SK-N-SH (cell line): ENCODE measurements at regions not wholly inside any gene's neighbourhood (a gene's known extent, or its start where the extent isn't known, plus 50 kb on each side); places are given as distances from the start of the nearest gene placed in this dataset.

Experiments used
- CTCF ChIA-PET: fragments of 300-600, 350-600 bp; formaldehyde crosslinking; extraction: SDS; loops from one replicate; lab custom pipeline; 2021; lab: Yijun Ruan, JAX
- POLR2A ChIA-PET: fragments of 350-600 bp; sonication (Branson Sonifier 250); formaldehyde crosslinking; extraction: SDS; loops from one replicate; lab custom pipeline; 2020; ENCODE audit warnings: antibody characterized with exemption, inconsistent platforms; lab: Yijun Ruan, JAX
- DNase-seq: peaks from one replicate; pipeline ENCODE4 v3.0.0; 2012
- H2AFZ ChIP-seq: fragments of 200-600 bp; sonication (generic); 2 replicates; pipeline ENCODE4 v1.8.1; 2016; ENCODE audit warnings: antibody characterized with exemption, mild to moderate bottlenecking, low read depth
- H3F3A ChIP-seq: fragments of 200-600 bp; sonication (generic); replicated peaks from 2 replicates; pipeline ENCODE3; 2016; ENCODE audit warnings: antibody characterized with exemption, mild to moderate bottlenecking; ENCODE audit not compliant: insufficient read depth
- H3K27ac ChIP-seq, 2 experiments: fragments of 200-500 bp in 1 of 2; fragments of 200-600 bp in 1 of 2; sonication (Bioruptor generic) in 1 of 2; sonication (generic), shearing (Covaris generic) in 1 of 2; 2 replicates each; pipeline versions ENCODE4 v1.5.1 to v1.6.1; 2014 to 2016; ENCODE audit warnings: low read depth in 2 of 2, inconsistent platforms in 1 of 2, low read length in 1 of 2, mild to moderate bottlenecking in 1 of 2, mixed read lengths in 1 of 2
- H3K27me3 ChIP-seq: fragments of 200-600 bp; sonication (generic), shearing (Covaris generic); 2 replicates; pipeline ENCODE4 v1.6.1; 2016; ENCODE audit warnings: mixed run types; ENCODE audit not compliant: insufficient read depth
- H3K36me3 ChIP-seq, 2 experiments: fragments of 200-500 bp in 1 of 2; fragments of 200-600 bp in 1 of 2; sonication (Bioruptor generic) in 1 of 2; sonication (generic) in 1 of 2; replicated peaks in 1 of 2; 2 replicates each; pipeline versions ENCODE3 to v1.5.1; 2014 to 2016; ENCODE audit warnings: low read length in 1 of 2, mild to moderate bottlenecking in 1 of 2; ENCODE audit not compliant: insufficient read depth in 2 of 2, control insufficient read depth in 1 of 2
- H3K4me1 ChIP-seq, 2 experiments: fragments of 200-500 bp in 1 of 2; fragments of 200-600 bp in 1 of 2; sonication (Bioruptor generic) in 1 of 2; sonication (generic), shearing (Covaris generic) in 1 of 2; 2 replicates each; pipeline versions ENCODE4 v1.5.1 to v1.6.1; 2014 to 2016; ENCODE audit warnings: low read depth in 1 of 2, low read length in 1 of 2, mixed run types in 1 of 2; ENCODE audit not compliant: insufficient read depth in 2 of 2, control insufficient read depth in 1 of 2
- H3K4me2 ChIP-seq: fragments of 200-600 bp; sonication (generic), shearing (Covaris generic); 2 replicates; pipeline ENCODE4 v1.6.1; 2017; ENCODE audit warnings: mixed run types
- H3K4me3 ChIP-seq, 2 experiments: fragments of 200-500 bp in 1 of 2; fragments of 200-600 bp in 1 of 2; sonication (Bioruptor generic) in 1 of 2; sonication (generic), shearing (Covaris generic) in 1 of 2; 2 replicates each; pipeline versions ENCODE4 v1.5.1 to v1.8.1; 2014 to 2016; ENCODE audit warnings: low read depth in 2 of 2, inconsistent platforms in 1 of 2, low read length in 1 of 2, mild to moderate bottlenecking in 1 of 2, mixed read lengths in 1 of 2, moderate library complexity in 1 of 2
- H3K79me2 ChIP-seq: fragments of 200-600 bp; sonication (generic); 2 replicates; pipeline ENCODE4 v1.8.1; 2017; ENCODE audit warnings: mild to moderate bottlenecking; ENCODE audit not compliant: insufficient read depth
- H3K9ac ChIP-seq: fragments of 200-600 bp; sonication (generic); 2 replicates; pipeline ENCODE4 v1.6.1; 2017; ENCODE audit warnings: mixed run types
- H3K9me2 ChIP-seq: fragments of 200-600 bp; sonication (generic); 2 replicates; pipeline ENCODE4 v1.6.1; 2017; ENCODE audit warnings: mixed run types
- H3K9me3 ChIP-seq: fragments of 200-600 bp; sonication (generic); 2 replicates; pipeline ENCODE4 v1.6.1; 2017; ENCODE audit warnings: mixed run types, mild to moderate bottlenecking, moderate library complexity
- H4K20me1 ChIP-seq: fragments of 200-600 bp; sonication (generic); 2 replicates; pipeline ENCODE4 v1.6.1; 2017; ENCODE audit warnings: mild to moderate bottlenecking, mixed run types; ENCODE audit not compliant: insufficient read depth
- CTCF ChIP-seq: fragments of 200-600 bp; sonication (generic); IDR thresholded peaks from 2 replicates; pipeline ENCODE4 v1.6.1; 2017; ENCODE audit warnings: antibody characterized with exemption, mild to moderate bottlenecking, moderate library complexity
- ELF1 ChIP-seq: IDR thresholded peaks from 2 replicates; pipeline ENCODE4 v1.4.0; 2012
- EZH2phosphoT487 ChIP-seq: fragments of 200-600 bp; sonication (generic); IDR thresholded peaks from 2 replicates; pipeline ENCODE4 v1.6.1; 2017; ENCODE audit warnings: low read depth, mixed run types, mild to moderate bottlenecking, antibody characterized with exemption, moderate library complexity, borderline replicate concordance
- GABPA ChIP-seq: IDR thresholded peaks from 2 replicates; pipeline ENCODE4 v1.4.0; 2012; ENCODE audit warnings: low read depth, mild to moderate bottlenecking
- GATA2 ChIP-seq: sonication (generic); formaldehyde crosslinking; IDR thresholded peaks from 2 replicates; pipeline ENCODE4 v1.5.0; 2020; ENCODE audit warnings: mild to moderate bottlenecking, missing genetic modification reagents
- MAX ChIP-seq: IDR thresholded peaks from 2 replicates; pipeline ENCODE4 v1.4.0; 2012; ENCODE audit warnings: low read depth
- MEF2A ChIP-seq: IDR thresholded peaks from 2 replicates; pipeline ENCODE4 v1.4.0; 2012; ENCODE audit warnings: low read depth, borderline replicate concordance
- NFIC ChIP-seq: IDR thresholded peaks from 2 replicates; pipeline ENCODE4 v1.4.0; 2012; ENCODE audit warnings: borderline replicate concordance
- NRF1 ChIP-seq: IDR thresholded peaks from 2 replicates; pipeline ENCODE4 v1.6.1; 2012; ENCODE audit warnings: low read depth, mild to moderate bottlenecking, low read length
- POLR2AphosphoS5 ChIP-seq: IDR thresholded peaks from 2 replicates; pipeline ENCODE4 v1.6.1; 2012; ENCODE audit warnings: low read depth, low read length
- RAD21 ChIP-seq: IDR thresholded peaks from 2 replicates; pipeline ENCODE4 v1.6.1; 2012; ENCODE audit warnings: mild to moderate bottlenecking, low read length
- RCOR1 ChIP-seq: fragments of 150-350 bp; IDR thresholded peaks from 2 replicates; pipeline ENCODE4 v1.6.1; 2017; ENCODE audit warnings: antibody characterized with exemption, low read length
- REST ChIP-seq: IDR thresholded peaks from 2 replicates; pipeline ENCODE4 v1.6.1; 2012; ENCODE audit warnings: mild to moderate bottlenecking, low read depth, low read length, moderate library complexity
- RFX5 ChIP-seq: IDR thresholded peaks from 2 replicates; pipeline ENCODE4 v1.6.1; 2012; ENCODE audit warnings: mild to moderate bottlenecking, improper control_type of control experiment, low read length
- SMC3 ChIP-seq: IDR thresholded peaks from 2 replicates; pipeline ENCODE4 v1.6.1; 2012; ENCODE audit warnings: low read depth, low read length, improper control_type of control experiment
- TCF12 ChIP-seq: IDR thresholded peaks from 2 replicates; pipeline ENCODE4 v1.4.0; 2012
- TEAD4 ChIP-seq: IDR thresholded peaks from 2 replicates; pipeline ENCODE4 v1.4.0; 2012; ENCODE audit warnings: mild to moderate bottlenecking, borderline replicate concordance; ENCODE audit not compliant: insufficient read depth
- USF2 ChIP-seq: fragments of 150-350 bp; IDR thresholded peaks from 2 replicates; pipeline ENCODE4 v1.6.1; 2017; ENCODE audit warnings: antibody characterized with exemption, low read length, low read depth, borderline replicate concordance
- YY1 ChIP-seq: IDR thresholded peaks from 2 replicates; pipeline ENCODE4 v1.4.0; 2012; ENCODE audit warnings: low read depth, mild to moderate bottlenecking
- WGBS: methylation state at CpG from one replicate; pipeline ENCODE4 v1.1.6; 2017; ENCODE audit warnings: low lambda C conversion rate; 5-methylcytosine and 5-hydroxymethylcytosine counted together

GRCh38 chr21:16058896-16059295 is 329.1 kb downstream of the USP25 start:
- no peaks in the 10 kb centered on the region for H3K79me2 ChIP-seq
- TF ChIP-seq YY1: no peak
- no peak for TF ChIP-seq RFX5
- no peak for TF ChIP-seq GATA2 (CRISPR knock-in tag)
- TF ChIP-seq MAX: no peak
- no peak for TF ChIP-seq CTCF
- no peak for TF ChIP-seq EZH2phosphoT487
- no peak for TF ChIP-seq TCF12
- no peak for TF ChIP-seq MEF2A
- TF ChIP-seq NFIC: no peak
- TF ChIP-seq NRF1: no peak
- no peak for TF ChIP-seq SMC3
- no peak for TF ChIP-seq ELF1
- no peak for TF ChIP-seq RAD21
- no peak for TF ChIP-seq REST
- TF ChIP-seq, all 33 proteins: peak for 0
- Histone ChIP-seq H3K27ac (no peak overlapping the region), H3K4me2 (no peak overlapping the region), H2AFZ (no peak overlapping the region), H3K36me3 (no peaks in the 10 kb centered on the region), H3K9ac (no peak overlapping the region), H3F3A (no peaks in the 10 kb centered on the region), H4K20me1 (no peaks in the 10 kb centered on the region), H3K4me3 (no peak overlapping the region), H3K9me2 (no peaks in the 10 kb centered on the region), H3K4me1 (no peaks in the 10 kb centered on the region), H3K9me3 (no peaks in the 10 kb centered on the region), H3K27me3 (no peaks in the 10 kb centered on the region)
- ChIA-PET POLR2A (no interaction called here), CTCF (interaction anchor here (1.2 kb wide), 1 partner anchor 57 kb away, joined by 3 read pairs; no protein-coding TSS in a partner anchor)
- no peak for DNase-seq

- POLR2A ChIA-PET: no interaction called here
- no peak overlapping the region for H3K4me2 ChIP-seq
- no peaks in the 10 kb centered on the region for H4K20me1 ChIP-seq
- TF ChIP-seq NFIC: no peak
- TF ChIP-seq GABPA: no peak
- no peak for TF ChIP-seq ELF1
- no peak for TF ChIP-seq TEAD4
- TF ChIP-seq REST: no peak
- TF ChIP-seq RFX5: no peak
- TF ChIP-seq EZH2phosphoT487: no peak
- TF ChIP-seq USF2: no peak
- no peak for TF ChIP-seq POLR2AphosphoS5
- no peak for TF ChIP-seq RCOR1
Observed at GRCh38 chr21:16059981-16060380, 330.2 kb downstream of the USP25 start.

More at GRCh38 chr21:16059981-16060380, 330.2 kb downstream of the USP25 start:
- Histone ChIP-seq H3K4me1 (no peaks in the 10 kb centered on the region), H3K36me3 (no peaks in the 10 kb centered on the region), H3K9me3 (no peaks in the 10 kb centered on the region), H3K27ac (no peak overlapping the region), H3K79me2 (no peaks in the 10 kb centered on the region), H3K9ac (no peak overlapping the region), H3K9me2 (no peaks in the 10 kb centered on the region), H2AFZ (no peak overlapping the region), H3K4me3 (no peak overlapping the region), H3F3A (no peaks in the 10 kb centered on the region), H3K27me3 (no peaks in the 10 kb centered on the region)
- CTCF ChIA-PET: no interaction called here
- WGBS: 42% methylated on average over 3 of the region's 4 CpGs
- DNase-seq: no peak
